H7 (cell line): ENCODE measurements at regions not wholly inside any gene's neighbourhood (a gene's known extent, or its start where the extent isn't known, plus 50 kb on each side); places are given as distances from the start of the nearest gene placed in this dataset.

Experiments used
- DNase-seq: peaks from one replicate; pipeline ENCODE4 v3.0.0; 2012
- H3K27me3 ChIP-seq: 2 replicates; pipeline ENCODE4 v1.6.0; 2011; ENCODE audit warnings: mild to moderate bottlenecking, low read length; ENCODE audit not compliant: control insufficient read depth, insufficient read depth
- H3K36me3 ChIP-seq: replicated peaks from 2 replicates; pipeline ENCODE4 v1.5.1; 2011; ENCODE audit warnings: low read length; ENCODE audit not compliant: control insufficient read depth, insufficient read depth
- H3K4me3 ChIP-seq: 2 replicates; pipeline ENCODE4 v1.5.1; 2011; ENCODE audit warnings: low read depth, mild to moderate bottlenecking, control low read depth, low read length, moderate library complexity; ENCODE audit not compliant: insufficient read depth

DNA sequence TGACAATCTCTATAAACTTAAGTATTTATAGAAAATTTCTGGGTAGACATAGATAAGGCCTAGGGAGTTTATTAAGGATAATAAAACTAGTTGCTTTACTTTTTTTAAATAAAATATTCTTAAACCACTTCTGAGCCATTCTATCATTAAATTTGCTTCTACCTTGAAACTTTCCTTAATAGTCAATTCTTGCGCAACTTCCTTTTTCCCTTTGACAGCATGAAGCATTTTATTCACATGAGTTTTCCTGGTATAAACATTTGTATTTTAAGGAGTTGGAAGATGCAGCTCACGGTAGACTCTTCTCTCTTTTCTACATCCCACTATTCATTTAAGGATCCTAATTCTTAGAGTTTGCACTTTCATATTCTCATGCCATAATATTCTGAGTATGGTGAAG is 75.8 kb upstream of the DPH5 start:
- H3K36me3 ChIP-seq, result no peaks in the 10 kb centered on the region
- H3K27me3 ChIP-seq, result no peaks in the 10 kb centered on the region
- H3K4me3 ChIP-seq, result no peak overlapping the region
- no peak for DNase-seq

DNA sequence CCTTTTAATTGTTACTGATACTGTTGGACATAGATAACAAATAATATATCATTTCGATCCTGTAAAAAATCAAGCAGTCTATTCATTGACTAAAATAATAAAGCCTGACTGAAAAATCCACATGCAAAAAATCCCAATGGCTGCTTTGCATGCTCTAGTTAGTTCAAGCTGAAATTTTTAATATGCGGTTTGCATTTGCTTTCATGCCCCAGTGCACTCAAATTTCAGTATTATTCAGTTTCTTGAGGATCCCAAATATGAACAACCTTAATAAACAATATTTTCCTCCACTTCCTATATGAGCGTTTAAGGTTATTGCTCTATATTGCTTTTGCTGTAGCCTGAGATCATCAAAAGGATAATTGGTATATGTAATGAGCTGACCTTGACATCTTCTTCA is 75.1 kb upstream of the DPH5 start:
- H3K36me3 ChIP-seq, result no peaks in the 10 kb centered on the region
- H3K27me3 ChIP-seq, result no peaks in the 10 kb centered on the region
- no peak for DNase-seq
- H3K4me3 ChIP-seq, result no peak overlapping the region

DNA sequence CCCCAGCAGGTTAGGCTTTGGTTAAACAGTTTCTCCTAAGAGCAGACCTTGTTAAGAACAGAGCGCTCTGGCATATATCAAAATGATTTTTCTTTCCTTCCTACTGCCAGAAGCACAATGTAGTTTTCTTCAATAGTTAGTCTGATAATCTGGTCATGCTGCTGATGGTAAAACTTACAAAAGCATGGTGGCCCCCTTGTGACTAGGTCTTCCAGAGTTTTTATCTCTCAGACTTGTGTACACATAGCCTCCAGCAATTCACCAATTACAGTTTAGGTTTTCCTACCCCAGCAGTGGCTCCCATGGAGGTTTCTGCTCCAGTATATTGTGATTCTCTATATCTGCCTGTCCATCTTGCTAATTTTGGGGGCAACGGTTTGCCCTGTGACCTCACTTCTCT is 73.3 kb upstream of the DPH5 start:
- DNase-seq, result no peak
- Histone ChIP-seq H3K36me3 (no peaks in the 10 kb centered on the region), H3K27me3 (no peaks in the 10 kb centered on the region), H3K4me3 (no peak overlapping the region)

DNA sequence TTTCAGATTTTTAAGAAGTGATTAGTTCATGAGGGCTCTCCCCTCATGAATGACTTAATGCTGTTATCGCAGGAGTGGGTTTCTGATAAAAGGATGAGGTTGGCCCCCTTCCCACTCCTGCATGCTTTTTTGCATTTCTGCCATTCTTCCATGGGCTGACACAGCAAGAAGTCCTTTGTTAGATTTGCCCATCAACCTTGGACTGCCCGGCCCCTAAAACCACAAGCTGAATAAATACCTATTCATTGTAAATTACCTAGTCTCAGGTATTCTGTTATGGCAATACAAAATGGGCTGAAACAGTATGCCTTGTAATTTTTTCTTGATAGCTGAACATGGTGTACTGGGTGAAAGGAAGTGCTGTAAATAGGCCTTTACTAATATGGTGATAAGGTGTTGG is 72.7 kb upstream of the DPH5 start:
- Histone ChIP-seq H3K27me3 (no peaks in the 10 kb centered on the region), H3K36me3 (no peaks in the 10 kb centered on the region), H3K4me3 (no peak overlapping the region)
- no peak for DNase-seq

DNA sequence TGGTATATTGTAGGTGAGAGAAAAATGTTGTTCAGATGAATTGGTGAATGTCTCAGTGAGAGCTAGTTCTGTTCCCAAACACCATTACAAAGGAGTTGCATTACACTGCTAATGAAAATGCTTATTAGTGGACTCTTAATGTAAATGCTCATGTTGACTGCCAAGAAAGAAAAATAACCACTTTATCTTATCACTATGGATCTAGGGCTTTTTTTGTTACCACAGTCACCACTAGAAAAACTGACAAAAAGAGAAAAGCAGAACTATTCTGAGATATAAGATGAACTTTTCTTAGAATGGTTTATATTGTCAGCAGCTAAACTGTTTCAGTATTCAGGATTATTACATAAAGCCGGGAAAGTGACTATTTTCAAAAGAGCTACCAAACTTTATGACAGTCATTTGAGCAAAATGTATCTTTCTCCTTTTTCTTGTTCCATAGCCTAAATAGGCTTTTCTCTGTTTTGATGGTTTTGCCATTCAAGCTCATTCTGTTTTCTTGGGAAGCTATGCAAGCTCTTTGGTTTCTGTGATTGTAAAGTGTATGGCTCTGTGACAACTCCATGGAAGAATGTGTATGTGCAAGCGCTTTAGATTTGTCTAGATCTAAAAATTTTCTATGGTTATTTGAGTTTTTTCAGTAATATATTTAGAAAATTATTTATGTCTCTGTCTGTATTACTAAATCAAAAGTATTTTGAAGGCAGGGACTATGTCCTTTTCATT is 64.2 kb upstream of the DPH5 start:
- H3K4me3 ChIP-seq, result no peak overlapping the region
- no peaks in the 10 kb centered on the region for H3K36me3 ChIP-seq
- H3K27me3 ChIP-seq, result no peaks in the 10 kb centered on the region
- no peak for DNase-seq

DNA sequence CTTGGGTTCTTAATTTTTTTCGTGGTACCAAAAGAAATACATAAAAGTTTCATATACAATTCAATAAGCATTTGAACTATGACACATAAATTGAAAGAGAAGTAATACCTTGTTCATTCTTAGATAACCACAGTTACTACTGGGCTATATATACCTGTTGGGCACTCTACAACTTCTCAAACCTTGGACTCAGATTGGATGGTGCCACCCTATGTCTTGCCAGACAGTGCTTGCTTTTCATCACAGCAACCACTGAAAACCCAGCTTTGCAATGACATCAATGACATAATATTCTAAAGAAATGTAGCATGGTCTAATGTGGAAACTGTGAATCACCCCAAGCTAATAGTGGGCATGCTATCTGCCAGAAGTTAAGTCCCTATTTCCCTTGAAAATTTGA is 62.8 kb upstream of the DPH5 start:
- Histone ChIP-seq H3K27me3 (no peaks in the 10 kb centered on the region), H3K4me3 (no peak overlapping the region), H3K36me3 (no peaks in the 10 kb centered on the region)
- DNase-seq, result no peak

DNA sequence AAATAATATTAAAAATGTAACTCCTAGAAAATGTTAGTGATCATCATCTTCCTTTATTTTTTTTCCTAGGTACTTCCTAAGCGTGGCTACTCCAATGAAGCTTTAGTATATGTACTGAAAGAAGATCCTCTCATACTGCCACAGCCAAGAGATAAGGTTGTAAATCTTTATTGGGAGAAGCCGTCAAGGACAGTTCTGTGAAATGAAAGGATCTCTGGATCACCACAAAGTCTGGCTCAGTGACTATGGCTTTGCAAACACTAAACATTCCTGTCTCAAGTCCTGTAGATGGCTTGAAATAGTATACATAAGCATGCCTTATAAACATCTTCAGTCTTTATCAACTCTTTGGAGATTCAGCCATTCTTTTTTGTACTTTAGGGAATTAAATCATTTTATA is 61.2 kb upstream of the DPH5 start:
- Histone ChIP-seq H3K4me3 (no peak overlapping the region), H3K27me3 (no peaks in the 10 kb centered on the region), H3K36me3 (no peaks in the 10 kb centered on the region)
- no peak for DNase-seq

DNA sequence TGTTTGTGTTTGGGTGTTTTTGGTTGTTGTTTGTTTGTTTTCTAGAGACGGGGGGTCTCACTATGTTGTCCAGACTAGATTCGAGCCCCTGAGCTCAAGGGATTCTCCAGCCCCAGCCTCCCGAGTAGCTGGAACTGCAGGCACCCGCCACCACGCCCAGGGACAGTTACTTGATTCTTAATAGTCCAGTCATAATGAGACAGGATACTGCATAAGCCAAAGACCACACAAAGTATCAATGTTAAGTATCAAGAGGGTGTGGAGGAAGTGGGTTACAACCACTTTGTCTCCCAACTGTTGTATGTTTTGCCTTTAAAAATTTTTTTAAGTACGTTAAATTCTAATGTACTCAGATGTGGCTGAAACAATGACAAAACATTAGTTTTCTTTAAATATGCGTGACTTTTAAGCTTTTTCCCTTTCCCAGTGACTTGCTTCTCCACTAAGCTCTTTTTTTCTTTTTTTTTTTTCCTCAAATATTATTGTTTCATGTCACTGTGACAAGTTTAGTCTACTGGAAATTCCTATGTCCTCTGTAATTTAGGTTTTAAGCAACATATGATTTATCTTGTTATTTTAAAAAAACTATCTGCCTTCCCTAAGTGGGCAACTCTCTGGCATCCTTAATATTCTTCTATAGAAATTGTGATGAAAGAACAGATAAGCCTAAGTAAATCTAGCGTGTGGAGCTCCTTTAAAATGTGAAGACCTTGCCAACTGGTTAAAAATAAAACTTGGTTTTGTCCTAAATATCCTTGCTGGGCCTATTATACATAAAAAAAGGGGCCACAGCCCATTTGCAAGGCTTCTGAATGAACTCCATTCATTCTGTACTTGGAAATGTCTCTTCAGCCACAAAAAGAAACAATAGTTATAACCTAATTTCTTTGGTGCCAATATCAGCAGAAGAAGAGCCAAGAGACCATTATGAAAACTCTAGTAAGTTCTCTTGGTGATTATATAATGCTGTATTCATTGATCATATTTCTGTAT is 56.2 kb upstream of the DPH5 start:
- H3K4me3 ChIP-seq, result no peak overlapping the region
- H3K36me3 ChIP-seq, result no peaks in the 10 kb centered on the region
- DNase-seq, result no peak
- no peaks in the 10 kb centered on the region for H3K27me3 ChIP-seq

DNA sequence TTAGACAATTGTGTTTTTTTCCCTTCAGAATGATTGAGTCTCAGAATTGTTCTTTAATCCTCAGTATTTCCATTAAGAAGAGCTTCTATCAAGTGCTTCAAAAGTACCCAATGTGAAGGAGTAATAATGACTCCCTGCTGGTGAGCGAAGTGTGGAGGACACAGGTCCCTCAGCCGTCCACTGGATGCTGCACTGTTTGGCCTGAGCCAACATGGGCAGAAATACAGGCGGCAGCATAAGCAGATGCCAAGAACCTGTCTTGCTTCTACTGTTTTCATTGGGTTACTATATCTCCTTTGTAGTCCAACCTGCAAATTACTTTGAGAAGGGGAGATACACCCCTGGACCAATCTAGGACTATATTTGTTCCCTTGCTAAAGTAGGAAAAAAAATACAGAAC is 55.3 kb upstream of the DPH5 start:
- Histone ChIP-seq H3K27me3 (no peaks in the 10 kb centered on the region), H3K36me3 (no peaks in the 10 kb centered on the region), H3K4me3 (no peak overlapping the region)
- no peak for DNase-seq

DNA sequence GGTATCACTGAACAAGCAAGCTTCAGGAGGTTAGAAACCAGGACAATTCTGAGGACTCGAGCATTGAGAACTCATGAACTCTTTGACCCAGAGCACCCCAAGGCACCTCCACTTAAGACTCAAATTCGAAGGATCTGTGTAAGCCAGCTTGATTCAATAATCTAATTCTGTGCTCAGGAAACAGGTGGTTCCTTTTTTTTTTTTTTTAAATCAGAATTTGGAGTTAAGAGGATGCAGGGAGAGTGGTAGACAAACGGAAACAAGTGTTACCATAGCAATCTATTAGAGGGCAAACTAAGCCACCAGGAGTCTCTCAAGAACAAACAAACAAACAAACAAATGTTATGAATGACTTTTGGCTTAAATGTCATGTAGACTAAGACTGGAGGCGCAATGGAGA is 53.8 kb upstream of the DPH5 start:
- no peaks in the 10 kb centered on the region for H3K27me3 ChIP-seq
- H3K36me3 ChIP-seq, result no peaks in the 10 kb centered on the region
- no peak for DNase-seq
- H3K4me3 ChIP-seq, result no peak overlapping the region

DNA sequence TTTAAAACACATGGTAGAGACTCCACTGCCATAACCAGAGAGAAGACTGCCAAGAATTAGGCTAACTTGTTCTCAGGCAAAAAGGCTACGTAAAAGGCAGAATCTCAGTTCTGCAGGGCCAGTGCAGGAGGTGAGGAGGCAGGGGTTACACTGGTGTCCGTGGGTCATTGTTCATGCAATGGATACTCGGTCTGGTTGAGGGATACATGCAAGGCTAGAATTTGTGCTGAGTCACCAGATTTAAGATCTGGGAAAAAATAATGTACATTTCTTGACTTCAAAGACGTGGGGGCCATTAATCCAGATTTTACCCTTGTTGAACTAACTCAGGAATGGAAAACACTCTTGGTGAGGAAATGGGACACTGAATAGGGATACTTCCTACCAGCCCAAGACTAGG is 52.3 kb upstream of the DPH5 start:
- H3K4me3 ChIP-seq, result no peak overlapping the region
- no peaks in the 10 kb centered on the region for H3K36me3 ChIP-seq
- H3K27me3 ChIP-seq, result no peaks in the 10 kb centered on the region
- no peak for DNase-seq

DNA sequence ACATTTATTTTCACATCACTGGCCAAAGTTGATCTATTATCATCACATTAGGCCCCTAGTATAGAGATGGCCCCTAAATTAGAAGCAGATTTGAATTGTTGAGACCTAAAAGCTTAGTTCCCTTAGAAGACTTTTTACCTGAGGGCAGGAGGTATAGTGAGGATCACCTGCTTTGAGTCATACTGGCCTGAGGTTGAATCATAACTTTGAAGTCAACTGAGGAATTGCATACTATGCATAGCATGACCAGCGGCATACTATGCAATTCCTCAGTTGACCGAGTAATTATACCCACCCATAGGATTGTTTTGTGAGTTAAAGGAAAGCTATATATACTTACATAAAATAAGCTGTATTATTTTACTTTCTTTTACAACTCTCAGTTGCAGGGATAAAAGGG is 50.3 kb upstream of the DPH5 start:
- Histone ChIP-seq H3K27me3 (no peaks in the 10 kb centered on the region), H3K4me3 (no peak overlapping the region), H3K36me3 (no peaks in the 10 kb centered on the region)
- no peak for DNase-seq
